Esophagus squamous epithelium (tissue), 5 donors: ENCODE measurements at regions not wholly inside any gene's neighbourhood (a gene's known extent, or its start where the extent isn't known, plus 50 kb on each side); places are given as distances from the start of the nearest gene placed in this dataset.

Source experiments
- DNase-seq: peaks from one replicate; lab custom pipeline; 2025; lab: John Stamatoyannopoulos, UW
- H3K27ac ChIP-seq, 4 donors: fragments of 200-600 bp; sonication (generic); one replicate each; pipeline ENCODE4 v1.5.1; 2016 to 2019; ENCODE audit warnings: mild to moderate bottlenecking in 1 of 4
- H3K27me3 ChIP-seq, 4 donors: fragments of 200-600 bp; sonication (generic); 1 replicate in 3 of 4; 2 replicates in 1 of 4; pipeline versions ENCODE4 v1.5.1 to v1.6.0; 2017 to 2021; ENCODE audit warnings: antibody characterized with exemption in 1 of 4
- H3K36me3 ChIP-seq, 3 donors: fragments of 200-600 bp; sonication (generic); one replicate each; pipeline ENCODE4 v1.5.1; 2016 to 2019
- H3K4me1 ChIP-seq, 3 donors: fragments of 200-600 bp; sonication (generic); one replicate each; pipeline ENCODE4 v1.5.1; 2017 to 2019
- H3K4me3 ChIP-seq, 4 donors: fragments of 200-600 bp; sonication (generic); 1 replicate in 3 of 4; 2 replicates in 1 of 4; pipeline ENCODE4 v1.5.1; 2016 to 2019; ENCODE audit warnings: mild to moderate bottlenecking in 2 of 4, moderate library complexity in 1 of 4
- H3K9me3 ChIP-seq, 3 donors: fragments of 200-600 bp; sonication (generic); one replicate each; pipeline ENCODE4 v1.5.1; 2016 to 2019
- POLR2A ChIP-seq, 4 donors: fragments of 450-650 bp; IDR thresholded peaks; one replicate each; pipeline ENCODE4 v1.6.1; 2017; ENCODE audit warnings: antibody characterized with exemption in 4 of 4, mild to moderate bottlenecking in 4 of 4, moderate library complexity in 3 of 4
- WGBS, 2 donors: methylation state at CpG; one replicate each; pipeline ENCODE4 v1.1.5; 2018; 5-methylcytosine and 5-hydroxymethylcytosine counted together
- intact Hi-C: fragments of 100-400 bp; cut with DNase I; formaldehyde crosslinking; loops from one replicate; pipeline ENCODE4 v1.15.0; 2022
- TF ChIP-seq, protein P1 (sequence below), 6 experiments: fragments of 450-650 bp in 4 of 6; fragments of 200-600 bp in 2 of 6; sonication (generic) in 2 of 6; IDR thresholded peaks; one replicate each; pipeline ENCODE4 v1.5.1; 2016 to 2019; ENCODE audit warnings: antibody characterized with exemption in 6 of 6, mild to moderate bottlenecking in 4 of 6, moderate library complexity in 4 of 6
- donor health status: DM: yes; HTN: yes; CAD: no.

DNA sequence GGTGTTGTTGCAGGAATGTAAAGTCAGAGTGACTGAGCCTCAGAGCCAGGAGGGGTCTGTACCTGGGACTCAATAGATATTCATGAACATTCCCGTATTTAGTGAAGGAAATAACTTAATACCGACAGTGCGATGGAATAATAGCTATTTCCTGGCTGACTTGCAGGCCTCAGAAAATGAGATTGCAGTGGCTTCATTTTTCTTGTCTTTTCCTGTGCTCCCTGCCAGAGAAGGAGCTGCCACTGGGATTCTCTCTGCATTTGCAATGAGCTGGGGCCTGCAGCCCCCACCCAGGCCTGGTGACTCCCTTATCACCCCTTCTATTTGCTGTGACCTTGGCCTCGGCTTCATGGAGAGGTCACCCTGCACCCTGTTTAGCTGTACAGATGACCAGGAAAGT lies 173.4 kb downstream of the MIAT start:
- Histone ChIP-seq H3K27ac (no peak overlapping the region), H3K27me3 (no peaks in the 10 kb centered on the region), H3K36me3 (no peaks in the 10 kb centered on the region), H3K4me1 (no peaks in the 10 kb centered on the region), H3K9me3 (no peaks in the 10 kb centered on the region), H3K4me3 (no peak overlapping the region)
- TF ChIP-seq, protein P1, sequence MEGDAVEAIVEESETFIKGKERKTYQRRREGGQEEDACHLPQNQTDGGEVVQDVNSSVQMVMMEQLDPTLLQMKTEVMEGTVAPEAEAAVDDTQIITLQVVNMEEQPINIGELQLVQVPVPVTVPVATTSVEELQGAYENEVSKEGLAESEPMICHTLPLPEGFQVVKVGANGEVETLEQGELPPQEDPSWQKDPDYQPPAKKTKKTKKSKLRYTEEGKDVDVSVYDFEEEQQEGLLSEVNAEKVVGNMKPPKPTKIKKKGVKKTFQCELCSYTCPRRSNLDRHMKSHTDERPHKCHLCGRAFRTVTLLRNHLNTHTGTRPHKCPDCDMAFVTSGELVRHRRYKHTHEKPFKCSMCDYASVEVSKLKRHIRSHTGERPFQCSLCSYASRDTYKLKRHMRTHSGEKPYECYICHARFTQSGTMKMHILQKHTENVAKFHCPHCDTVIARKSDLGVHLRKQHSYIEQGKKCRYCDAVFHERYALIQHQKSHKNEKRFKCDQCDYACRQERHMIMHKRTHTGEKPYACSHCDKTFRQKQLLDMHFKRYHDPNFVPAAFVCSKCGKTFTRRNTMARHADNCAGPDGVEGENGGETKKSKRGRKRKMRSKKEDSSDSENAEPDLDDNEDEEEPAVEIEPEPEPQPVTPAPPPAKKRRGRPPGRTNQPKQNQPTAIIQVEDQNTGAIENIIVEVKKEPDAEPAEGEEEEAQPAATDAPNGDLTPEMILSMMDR (IDR thresholded peaks at IDR 0.05) = no peak
- no peak for TF ChIP-seq POLR2A (IDR thresholded peaks at IDR 0.05)
- intact Hi-C loops = no loop called here
- DNase-seq = no peak
- WGBS, 2 donors = 79 to 84% methylated on average over 4 of the region's 4 CpGs

DNA sequence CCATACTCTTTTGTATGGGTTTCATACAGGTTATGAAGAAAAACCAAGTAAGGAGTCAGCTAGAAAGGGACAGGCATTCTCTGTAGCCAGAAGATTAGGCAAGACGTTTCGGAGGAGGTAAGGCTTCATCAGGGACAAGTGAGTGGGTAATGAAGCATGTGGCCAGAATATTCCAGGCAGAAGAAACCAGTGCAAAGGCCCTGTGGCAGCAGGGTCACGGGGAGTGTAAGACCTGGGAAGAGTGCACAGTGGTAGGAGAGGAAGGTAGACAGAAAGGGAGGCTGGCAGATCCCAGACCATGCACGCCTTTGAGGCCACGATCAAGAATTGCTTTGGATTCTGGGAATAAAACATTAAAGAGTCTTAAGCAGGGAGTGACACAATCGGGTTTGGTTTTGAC lies 177.6 kb downstream of the MIAT start:
- Histone ChIP-seq H3K9me3 (no peaks in the 10 kb centered on the region), H3K4me1 (no peaks in the 10 kb centered on the region), H3K27ac (no peak overlapping the region), H3K27me3 (no peaks in the 10 kb centered on the region), H3K4me3 (no peak overlapping the region), H3K36me3 (no peaks in the 10 kb centered on the region)
- intact Hi-C loops = no loop called here
- TF ChIP-seq POLR2A (IDR thresholded peaks at IDR 0.05) = no peak
- TF ChIP-seq, protein P1 (IDR thresholded peaks at IDR 0.05) = no peak
- DNase-seq = no peak
- WGBS, 2 donors = 77 to 90% methylated on average over 6 of the region's 6 CpGs

DNA sequence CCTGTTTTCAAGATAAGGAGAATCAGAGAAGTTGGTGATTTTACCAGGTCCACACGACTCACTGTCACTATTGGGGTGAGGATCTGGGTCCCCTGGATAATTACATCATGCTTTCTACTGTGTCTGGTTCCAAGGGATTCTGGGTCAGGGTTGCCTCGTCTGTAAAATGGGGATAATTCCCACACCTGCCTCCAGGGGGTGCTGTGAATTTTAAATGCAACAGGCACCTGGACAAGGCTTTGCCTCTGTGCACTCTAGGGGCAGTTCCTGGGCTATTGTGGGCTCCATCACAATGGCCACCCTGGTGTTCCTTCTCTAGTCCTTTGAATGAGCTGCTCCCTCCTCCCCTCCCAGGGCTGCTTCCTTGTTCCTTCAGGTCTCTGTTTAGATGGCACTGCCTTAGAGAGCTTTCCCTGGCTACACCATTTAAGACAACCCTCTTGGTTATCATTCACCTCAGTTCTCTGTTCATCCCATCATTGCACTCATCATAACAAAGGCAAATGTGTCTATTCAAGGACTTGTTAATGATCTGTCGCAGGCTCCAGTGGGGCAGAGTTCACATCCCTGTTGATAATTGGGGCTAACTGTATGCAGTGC lies 178.6 kb downstream of the MIAT start:
- H3K27ac ChIP-seq = no peak overlapping the region
- intact Hi-C loops = no loop called here
- no peak overlapping the region for H3K4me3 ChIP-seq
- no peaks in the 10 kb centered on the region for H3K4me1 ChIP-seq
- H3K27me3 ChIP-seq = no peaks in the 10 kb centered on the region
- no peaks in the 10 kb centered on the region for H3K9me3 ChIP-seq
- no peak for TF ChIP-seq POLR2A (IDR thresholded peaks at IDR 0.05)
- TF ChIP-seq, protein P1 (IDR thresholded peaks at IDR 0.05) = peak in 5 of 6 experiments; percentile 51 to 76 (median 58)
- WGBS, 2 donors = 15 to 37% methylated on average over 2 to 3 of the region's 3 CpGs
- no peak for DNase-seq
- H3K36me3 ChIP-seq = no peaks in the 10 kb centered on the region

DNA sequence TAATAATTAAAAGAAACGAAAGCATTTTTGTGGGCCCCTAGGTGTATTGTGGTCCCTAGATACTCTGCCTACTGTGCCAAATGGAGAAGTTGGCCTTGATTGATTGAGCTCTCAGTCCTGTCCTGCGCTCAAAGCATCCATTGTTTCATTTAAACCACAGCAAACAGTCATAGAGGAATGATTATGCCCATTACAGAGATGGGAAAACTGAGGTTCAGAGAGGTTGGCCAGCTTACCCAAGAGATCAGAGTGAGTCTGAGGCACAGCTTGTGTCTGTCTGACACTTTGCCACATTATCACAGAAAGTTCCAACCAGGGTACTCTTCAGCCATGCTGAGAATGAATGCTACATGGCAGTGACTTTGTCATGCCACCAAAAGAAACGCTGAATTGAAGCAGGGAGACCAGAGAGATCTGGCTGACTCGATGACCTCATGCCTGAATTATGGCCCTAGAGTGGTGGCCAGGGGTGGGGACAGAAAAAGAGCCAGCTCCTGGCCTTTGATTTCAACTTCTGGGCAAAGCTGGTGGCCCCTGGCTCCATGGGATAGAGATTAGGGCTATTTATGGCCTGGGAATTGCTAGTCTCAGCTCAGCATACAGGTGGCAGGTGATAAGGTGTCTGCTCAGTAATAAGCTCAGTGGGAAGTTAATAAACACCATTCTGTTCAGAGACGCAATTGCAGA lies 180.5 kb downstream of the MIAT start:
- intact Hi-C loops = no loop called here
- Histone ChIP-seq H3K36me3 (no peaks in the 10 kb centered on the region), H3K4me1 (no peaks in the 10 kb centered on the region), H3K27me3 (no peaks in the 10 kb centered on the region), H3K4me3 (no peak overlapping the region), H3K27ac (no peak overlapping the region), H3K9me3 (no peaks in the 10 kb centered on the region)
- WGBS, 2 donors = 58 to 64% methylated on average over 4 to 5 of the region's 5 CpGs
- no peak for DNase-seq
- TF ChIP-seq POLR2A (IDR thresholded peaks at IDR 0.05) = no peak
- TF ChIP-seq, protein P1 (IDR thresholded peaks at IDR 0.05) = no peak

DNA sequence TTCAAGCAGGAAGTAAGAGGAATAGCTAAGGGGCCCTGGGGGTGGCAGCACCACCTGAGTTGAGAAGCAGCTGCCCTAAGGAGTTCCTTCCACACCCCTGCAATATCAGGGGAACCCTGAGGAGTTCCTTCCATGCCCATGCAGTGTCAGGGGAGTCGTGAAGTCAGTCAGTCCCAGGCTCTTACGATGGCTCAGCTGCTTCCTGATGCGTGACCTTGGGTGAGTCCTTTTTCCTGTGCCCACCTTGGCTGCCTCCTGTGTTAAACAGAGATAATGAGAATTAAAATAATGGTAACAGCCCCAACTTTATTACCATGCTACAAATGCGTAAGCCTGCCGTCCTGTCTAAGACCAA lies 181.1 kb downstream of the MIAT start:
- intact Hi-C loops = no loop called here
- H3K27ac ChIP-seq = no peak overlapping the region
- H3K27me3 ChIP-seq = no peaks in the 10 kb centered on the region
- H3K9me3 ChIP-seq = no peaks in the 10 kb centered on the region
- no peaks in the 10 kb centered on the region for H3K4me1 ChIP-seq
- no peak for DNase-seq
- H3K36me3 ChIP-seq = no peaks in the 10 kb centered on the region
- TF ChIP-seq POLR2A (IDR thresholded peaks at IDR 0.05) = no peak
- TF ChIP-seq, protein P1 (IDR thresholded peaks at IDR 0.05) = no peak
- 78 to 93% methylated on average over 3 to 5 of the region's 5 CpGs for WGBS, 2 donors
- H3K4me3 ChIP-seq = no peak overlapping the region
